GM23248 (cell line): ENCODE measurements at regions not wholly inside any gene's neighbourhood (a gene's known extent, or its start where the extent isn't known, plus 50 kb on each side); places are given as distances from the start of the nearest gene placed in this dataset.
A peak's percentile ranks its signal among the peaks of the same experiment; 100 is the strongest.

Experiments used
- DNase-seq: peaks from one replicate; pipeline ENCODE4 v3.0.0-alpha.2; 2015
- H2AFZ ChIP-seq: fragments of 200-600 bp; sonication (generic); 2 replicates; pipeline ENCODE4 v1.6.1; 2016; ENCODE audit warnings: antibody characterized with exemption
- H3F3A ChIP-seq: fragments of 200-600 bp; sonication (generic); 2 replicates; pipeline ENCODE4 v1.6.1; 2016; ENCODE audit warnings: mild to moderate bottlenecking, antibody characterized with exemption, mixed run types; ENCODE audit not compliant: insufficient read depth
- H3K27ac ChIP-seq: fragments of 200-600 bp; sonication (generic); 2 replicates; pipeline ENCODE4 v1.5.1; 2016; ENCODE audit warnings: mild to moderate bottlenecking
- H3K27me3 ChIP-seq: fragments of 200-600 bp; sonication (generic); replicated peaks from 2 replicates; pipeline ENCODE4 v1.6.1; 2016; ENCODE audit warnings: mild to moderate bottlenecking; ENCODE audit not compliant: insufficient read depth
- H3K36me3 ChIP-seq: fragments of 200-600 bp; sonication (generic); 2 replicates; pipeline ENCODE4 v1.6.1; 2016; ENCODE audit warnings: low read depth, mild to moderate bottlenecking
- H3K4me1 ChIP-seq: fragments of 200-600 bp; sonication (generic); 2 replicates; pipeline ENCODE4 v1.6.1; 2016; ENCODE audit warnings: mild to moderate bottlenecking; ENCODE audit not compliant: insufficient read depth
- H3K4me2 ChIP-seq: fragments of 200-600 bp; sonication (generic); one replicate; pipeline ENCODE4 v1.6.1; 2016; ENCODE audit warnings: mild to moderate bottlenecking; ENCODE audit not compliant: unreplicated experiment
- H3K4me3 ChIP-seq: fragments of 200-600 bp; sonication (generic); 2 replicates; pipeline ENCODE4 v1.5.1; 2016; ENCODE audit warnings: mild to moderate bottlenecking
- H3K79me2 ChIP-seq: fragments of 200-600 bp; sonication (generic); 2 replicates; pipeline ENCODE4 v1.6.1; 2016; ENCODE audit warnings: mild to moderate bottlenecking; ENCODE audit not compliant: insufficient read depth
- H3K9ac ChIP-seq: fragments of 200-600 bp; sonication (generic); 2 replicates; pipeline ENCODE4 v1.6.1; 2016; ENCODE audit warnings: mild to moderate bottlenecking
- H3K9me2 ChIP-seq: fragments of 200-600 bp; sonication (generic); 2 replicates; pipeline ENCODE4 v1.6.1; 2016; ENCODE audit warnings: mixed run types, mild to moderate bottlenecking, moderate library complexity; ENCODE audit not compliant: insufficient read depth
- H3K9me3 ChIP-seq: fragments of 200-600 bp; sonication (generic); one replicate; pipeline ENCODE4 v1.6.1; 2017; ENCODE audit warnings: low read depth
- H4K20me1 ChIP-seq: fragments of 200-600 bp; sonication (generic); 2 replicates; pipeline ENCODE4 v1.6.0; 2016; ENCODE audit not compliant: insufficient read depth
- EZH2 ChIP-seq: fragments of 200-600 bp; sonication (generic); IDR thresholded peaks from 2 replicates; pipeline ENCODE4 v1.6.1; 2018; ENCODE audit warnings: antibody characterized with exemption, mild to moderate bottlenecking; ENCODE audit not compliant: insufficient read depth, poor library complexity, severe bottlenecking
- EZH2phosphoT487 ChIP-seq: fragments of 200-600 bp; sonication (generic); IDR thresholded peaks from 2 replicates; pipeline ENCODE4 v1.6.1; 2018; ENCODE audit warnings: antibody characterized with exemption, moderate library complexity, mild to moderate bottlenecking, low read depth; ENCODE audit not compliant: insufficient read depth
- WGBS, 2 experiments: methylation state at CpG; one replicate each; pipeline ENCODE4 v1.1.6; 2015 to 2017; ENCODE audit warnings: low lambda C conversion rate in 2 of 2, low coverage in 1 of 2; ENCODE audit errors: missing lambda C conversion rate in 2 of 2; 5-methylcytosine and 5-hydroxymethylcytosine counted together
- in situ Hi-C: fragments of 300-500 bp; cut with MboI; formaldehyde crosslinking; loops from 2 replicates; pipeline ENCODE4 v1.15.0; 2020

GRCh38 chr5:34530637-34531036 is 125.5 kb upstream of the RAI14 start:
- Histone ChIP-seq H3F3A (peaks cover 33% of the 10 kb centered on the region), H3K9ac (no peak overlapping the region), H2AFZ (no peak overlapping the region), H3K4me3 (no peak overlapping the region), H3K79me2 (no peaks in the 10 kb centered on the region), H3K9me2 (no peaks in the 10 kb centered on the region), H3K27me3 (no peaks in the 10 kb centered on the region), H3K9me3 (no peaks in the 10 kb centered on the region), H3K4me1 (peaks cover 34% of the 10 kb centered on the region), H4K20me1 (no peaks in the 10 kb centered on the region), H3K27ac (no peak overlapping the region), H3K36me3 (no peaks in the 10 kb centered on the region), H3K4me2 (no peak overlapping the region)
- 73 to 83% methylated on average over 2 of the region's 2 CpGs for WGBS, 2 experiments
- in situ Hi-C loops, result no loop called here
- TF ChIP-seq EZH2phosphoT487 (no peak), EZH2 (no peak)
- no peak for DNase-seq

GRCh38 chr5:34531751-34532360 is 124.3 kb upstream of the RAI14 start:
- Histone ChIP-seq H3K9me3 (no peaks in the 10 kb centered on the region), H3K36me3 (no peaks in the 10 kb centered on the region), H3K4me2 (no peak overlapping the region), H3K4me3 (no peak overlapping the region), H2AFZ (no peak overlapping the region), H3K79me2 (no peaks in the 10 kb centered on the region), H3F3A (peaks cover 42% of the 10 kb centered on the region), H3K27ac (no peak overlapping the region), H3K4me1 (peaks cover 43% of the 10 kb centered on the region), H3K27me3 (no peaks in the 10 kb centered on the region), H3K9ac (no peak overlapping the region), H3K9me2 (no peaks in the 10 kb centered on the region), H4K20me1 (no peaks in the 10 kb centered on the region)
- no peak for TF ChIP-seq EZH2phosphoT487
- no peak for TF ChIP-seq EZH2
- no peak for DNase-seq
- in situ Hi-C loops, result no loop called here
- 84% methylated on average over 8 of the region's 8 CpGs for WGBS, 2 experiments

GRCh38 chr5:34533582-34534522 is 122.3 kb upstream of the RAI14 start:
- Histone ChIP-seq H2AFZ (peak overlapping the region; percentile 6), H3K9ac (peak overlapping the region; percentile 62), H3F3A (peaks cover 42% of the 10 kb centered on the region), H3K27ac (peak overlapping the region; percentile 91), H4K20me1 (no peaks in the 10 kb centered on the region), H3K4me2 (peak overlapping the region; percentile 26), H3K4me1 (peaks cover 43% of the 10 kb centered on the region), H3K4me3 (0 out of 2 replicates have a peak overlapping the region, but pooled peaks have one; percentile 23), H3K27me3 (no peaks in the 10 kb centered on the region), H3K36me3 (no peaks in the 10 kb centered on the region), H3K9me2 (no peaks in the 10 kb centered on the region), H3K9me3 (no peaks in the 10 kb centered on the region), H3K79me2 (no peaks in the 10 kb centered on the region)
- 45 to 50% methylated on average over 4 of the region's 4 CpGs for WGBS, 2 experiments
- TF ChIP-seq EZH2phosphoT487 (no peak), EZH2 (no peak)
- in situ Hi-C loops, result no loop called here
- peak; percentile 92 for DNase-seq

- no peaks in the 10 kb centered on the region for H3K27me3 ChIP-seq
- peak overlapping the region; percentile 21 for H3K4me2 ChIP-seq
- no peaks in the 10 kb centered on the region for H3K79me2 ChIP-seq
- no peaks in the 10 kb centered on the region for H4K20me1 ChIP-seq
- H2AFZ ChIP-seq, result 0 out of 2 replicates have a peak overlapping the region, but pooled peaks have one; percentile 5
- H3K9me3 ChIP-seq, result no peaks in the 10 kb centered on the region
- 0 out of 2 replicates have a peak overlapping the region, but pooled peaks have one; percentile 23 for H3K4me3 ChIP-seq
- 46 to 48% methylated on average over 4 of the region's 4 CpGs for WGBS, 2 experiments
- H3K36me3 ChIP-seq, result no peaks in the 10 kb centered on the region
- in situ Hi-C loops, result no loop called here
- peak; percentile 91 for DNase-seq
- peak overlapping the region; percentile 62 for H3K9ac ChIP-seq
- peaks cover 39% of the 10 kb centered on the region for H3K4me1 ChIP-seq
- H3F3A ChIP-seq, result peaks cover 42% of the 10 kb centered on the region
- peak overlapping the region; percentile 91 for H3K27ac ChIP-seq
- TF ChIP-seq EZH2phosphoT487, result 0 out of 2 replicates have a peak, but pooled peaks have one; percentile 30
- no peak for TF ChIP-seq EZH2
- H3K9me2 ChIP-seq, result no peaks in the 10 kb centered on the region
These were observed 121.5 kb upstream of the RAI14 start for GRCh38 chr5:34534523-34535103.
